IMR-90 (cell line): ENCODE measurements at regions not wholly inside any gene's neighbourhood (a gene's known extent, or its start where the extent isn't known, plus 50 kb on each side); places are given as distances from the start of the nearest gene placed in this dataset.

Experiments
- ATAC-seq: fragments of 200-7000 bp; cut with Tn5 transposase; 2 replicates; pipeline ENCODE4 v1.9.1; 2020; ENCODE audit warnings: low read depth, mild to moderate bottlenecking, moderate library complexity
- BruUV-seq: library from RNA; stranded (reverse); fragments of 400-500 nt; replicated peaks from 2 replicates; lab custom pipeline; 2021; lab: Mats Ljungman, UMichigan
- CTCF ChIA-PET: fragments of 300-600 bp; formaldehyde crosslinking; extraction: SDS; loops from one replicate; lab custom pipeline; 2021; ENCODE audit warnings: antibody characterized with exemption; lab: Yijun Ruan, JAX
- POLR2A ChIA-PET: fragments of 300-600 bp; sonication (Branson Sonifier 250); formaldehyde crosslinking; loops from one replicate; lab custom pipeline; 2022; ENCODE audit warnings: antibody characterized with exemption; ENCODE audit not compliant: unreplicated experiment; lab: Charles Lee
- DNase-seq: peaks from one replicate; pipeline ENCODE4 v3.0.0; 2013
- H2AFZ ChIP-seq: replicated peaks from 2 replicates; pipeline ENCODE3; 2013; ENCODE audit warnings: low read length, mild to moderate bottlenecking; ENCODE audit not compliant: poor library complexity
- H2AK5ac ChIP-seq: 2 replicates; pipeline ENCODE4 v1.6.1; 2013; ENCODE audit warnings: low read depth, low read length, inconsistent platforms
- H2AK9ac ChIP-seq: replicated peaks from 2 replicates; pipeline ENCODE3; 2013; ENCODE audit warnings: mild to moderate bottlenecking, low read depth, low read length, moderate library complexity; ENCODE audit not compliant: poor library complexity
- H2BK120ac ChIP-seq: 2 replicates; pipeline ENCODE4 v1.6.1; 2013; ENCODE audit warnings: low read depth, low read length, inconsistent platforms
- H2BK15ac ChIP-seq: 3 replicates; pipeline ENCODE4 v1.6.1; 2013; ENCODE audit warnings: low read depth, low read length, inconsistent platforms
- H2BK20ac ChIP-seq: 2 replicates; pipeline ENCODE4 v1.6.1; 2013; ENCODE audit warnings: low read depth, mild to moderate bottlenecking, inconsistent platforms, low read length, moderate library complexity
- H2BK5ac ChIP-seq: 2 replicates; pipeline ENCODE4 v1.6.1; 2013; ENCODE audit warnings: mild to moderate bottlenecking, low read depth, low read length, inconsistent platforms; ENCODE audit not compliant: poor library complexity, severe bottlenecking
- H3K14ac ChIP-seq: replicated peaks from 2 replicates; pipeline ENCODE4 v1.6.1; 2013; ENCODE audit warnings: low read depth, low read length, inconsistent platforms
- H3K18ac ChIP-seq: 2 replicates; pipeline ENCODE4 v1.6.1; 2013; ENCODE audit warnings: low read depth, low read length, control low read depth
- H3K23ac ChIP-seq: 2 replicates; pipeline ENCODE4 v1.6.1; 2013; ENCODE audit warnings: low read depth, low read length, inconsistent platforms
- H3K27ac ChIP-seq: 2 replicates; pipeline ENCODE4 v1.5.1; 2013; ENCODE audit warnings: mild to moderate bottlenecking, control low read depth, low read length; ENCODE audit not compliant: insufficient read depth
- H3K27me3 ChIP-seq: 2 replicates; pipeline ENCODE4 v1.6.1; 2013; ENCODE audit warnings: low read length; ENCODE audit not compliant: control insufficient read depth, insufficient read depth
- H3K36me3 ChIP-seq: 2 replicates; pipeline ENCODE4 v1.6.1; 2013; ENCODE audit warnings: low read length, mixed read lengths; ENCODE audit not compliant: control insufficient read depth, insufficient read depth
- H3K4ac ChIP-seq: 2 replicates; pipeline ENCODE4 v1.6.1; 2013; ENCODE audit warnings: low read depth, low read length, inconsistent platforms
- H3K4me1 ChIP-seq: 2 replicates; pipeline ENCODE4 v1.6.1; 2013; ENCODE audit warnings: low read length, mixed read lengths; ENCODE audit not compliant: control insufficient read depth, insufficient read depth
- H3K4me2 ChIP-seq: 2 replicates; pipeline ENCODE4 v1.6.1; 2013; ENCODE audit warnings: low read depth, mild to moderate bottlenecking, control low read depth, low read length, moderate library complexity
- H3K4me3 ChIP-seq: 2 replicates; pipeline ENCODE4 v1.5.1; 2013; ENCODE audit warnings: low read depth, mild to moderate bottlenecking, control low read depth, low read length, moderate library complexity; ENCODE audit not compliant: insufficient read depth
- H3K56ac ChIP-seq: 2 replicates; pipeline ENCODE4 v1.6.1; 2013; ENCODE audit warnings: low read length, inconsistent platforms; ENCODE audit not compliant: insufficient read depth; ENCODE audit errors: extremely low read depth
- H3K79me1 ChIP-seq, 2 experiments: 2 replicates each; pipeline ENCODE4 v1.6.1; 2013; ENCODE audit warnings: low read length in 2 of 2, inconsistent platforms in 1 of 2, low read depth in 1 of 2
- H3K9ac ChIP-seq: 2 replicates; pipeline ENCODE4 v1.6.1; 2013; ENCODE audit warnings: low read depth, low read length, control low read depth
- H3K9me1 ChIP-seq: 2 replicates; pipeline ENCODE4 v1.6.1; 2013; ENCODE audit warnings: low read length, inconsistent platforms; ENCODE audit not compliant: insufficient read depth
- H3K9me3 ChIP-seq: 2 replicates; pipeline ENCODE4 v1.6.1; 2013; ENCODE audit warnings: low read length; ENCODE audit not compliant: control insufficient read depth, insufficient read depth
- H4K20me1 ChIP-seq: 2 replicates; pipeline ENCODE4 v1.6.1; 2013; ENCODE audit warnings: low read length, inconsistent platforms; ENCODE audit not compliant: insufficient read depth
- H4K5ac ChIP-seq: 2 replicates; pipeline ENCODE4 v1.6.1; 2013; ENCODE audit warnings: mild to moderate bottlenecking, low read depth, low read length, control low read depth
- H4K8ac ChIP-seq, 2 experiments: 2 replicates each; pipeline ENCODE4 v1.6.1; 2013; ENCODE audit warnings: low read depth in 2 of 2, low read length in 2 of 2, control low read depth in 1 of 2, inconsistent platforms in 1 of 2
- H4K91ac ChIP-seq: 2 replicates; pipeline ENCODE4 v1.6.1; 2013; ENCODE audit warnings: low read depth, low read length, inconsistent platforms; ENCODE audit not compliant: insufficient read depth
- MAZ ChIP-seq: IDR thresholded peaks from 2 replicates; pipeline ENCODE4 v1.6.1; 2012; ENCODE audit warnings: low read depth, mild to moderate bottlenecking, low read length, improper control_type of control experiment, moderate library complexity, borderline replicate concordance
- MXI1 ChIP-seq: IDR thresholded peaks from 2 replicates; pipeline ENCODE4 v1.6.1; 2012; ENCODE audit warnings: low read depth, mild to moderate bottlenecking, low read length, moderate library complexity, borderline replicate concordance
- POLR2A ChIP-seq: IDR thresholded peaks from 2 replicates; pipeline ENCODE4 v1.6.1; 2012; ENCODE audit warnings: mild to moderate bottlenecking, low read depth, low read length
- RAD21 ChIP-seq: IDR thresholded peaks from 2 replicates; pipeline ENCODE4 v1.6.1; 2012; ENCODE audit warnings: low read length, improper control_type of control experiment
- WGBS, 2 experiments: methylation state at CpG; one replicate each; pipeline versions ENCODE4 v1.1.5 to v1.1.7; 2013; ENCODE audit warnings: missing lambda C conversion rate in 2 of 2; ENCODE audit not compliant: insufficient read length in 1 of 2; ENCODE audit errors: extremely low coverage in 2 of 2; 5-methylcytosine and 5-hydroxymethylcytosine counted together
- dilution Hi-C: fragments of 300-500 bp; cut with HindIII; formaldehyde crosslinking; loops from one replicate; pipeline ENCODE4 v1.14.3; 2018; ENCODE audit warnings: low sequenced_read_pairs; ENCODE audit not compliant: unreplicated experiment
- in situ Hi-C: fragments of 300-500 bp; cut with MboI; formaldehyde crosslinking; loops from 3 replicates; pipeline ENCODE4 v1.14.3; 2019; ENCODE audit warnings: low sequenced_read_pairs, inconsistent platforms, mixed read lengths
- intact Hi-C: fragments of 100-400 bp; cut with micrococcal nuclease; formaldehyde crosslinking; loops from 2 replicates; pipeline ENCODE4 v1.10.0; 2022
- TF ChIP-seq, protein P1 (sequence below): fragments of 150-350 bp; IDR thresholded peaks from 2 replicates; pipeline ENCODE4 v1.6.1; 2017; ENCODE audit warnings: mild to moderate bottlenecking, antibody characterized with exemption, low read length, low read depth
- TF ChIP-seq, protein P2 (sequence below): fragments of 150-350 bp; IDR thresholded peaks from 2 replicates; pipeline ENCODE4 v1.6.1; 2016; ENCODE audit warnings: low read depth, mild to moderate bottlenecking, low read length, moderate library complexity, borderline replicate concordance

DNA sequence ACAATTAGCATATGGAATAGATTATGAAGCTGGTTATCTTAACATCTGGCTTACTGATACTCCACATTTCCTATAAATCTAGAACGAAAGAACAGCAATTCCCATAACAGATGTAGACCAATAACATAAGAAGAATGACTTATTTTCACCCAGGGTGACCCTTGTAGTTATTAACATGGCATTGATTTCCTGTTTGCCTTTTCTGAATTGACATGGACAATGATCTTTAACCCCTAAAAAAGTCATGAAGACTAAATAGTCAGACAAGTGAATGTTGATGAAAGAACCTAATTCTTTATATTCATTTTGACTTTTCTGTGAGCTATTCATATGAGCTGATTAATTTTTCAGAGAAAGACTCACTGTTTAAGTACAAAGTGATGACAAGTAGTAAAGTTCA is 175.3 kb upstream of the CD180 start:
- DNase-seq (no peak), ATAC-seq (no peak)
- Histone ChIP-seq H3K4me1 (no peaks in the 10 kb centered on the region), H3K36me3 (no peaks in the 10 kb centered on the region), H3K9ac (no peak overlapping the region), H2BK15ac (no peak overlapping the region), H3K9me1 (no peaks in the 10 kb centered on the region), H3K27ac (no peak overlapping the region), H2BK120ac (no peak overlapping the region), H3K56ac (no peak overlapping the region), H2AK5ac (no peak overlapping the region), H4K5ac (no peak overlapping the region), H3K4me3 (no peak overlapping the region), H3K18ac (no peak overlapping the region), H3K9me3 (no peaks in the 10 kb centered on the region), H2BK5ac (no peak overlapping the region), H2BK20ac (no peak overlapping the region), H4K91ac (no peak overlapping the region), H2AK9ac (no peak overlapping the region), H4K8ac (no peak overlapping the region), H3K4ac (no peak overlapping the region), H3K23ac (no peak overlapping the region), H3K79me1 (no peaks in the 10 kb centered on the region), H4K20me1 (no peaks in the 10 kb centered on the region), H3K4me2 (no peak overlapping the region), H3K14ac (no peak overlapping the region), H2AFZ (no peak overlapping the region), H3K27me3 (no peaks in the 10 kb centered on the region; the same call in 1 of the 2 replicates)
- dilution Hi-C loops = no loop called here
- WGBS, 2 experiments = no CpG with 5 or more reads among the region's 1 CpG
- POLR2A ChIA-PET = no interaction called here
- no peak for TF ChIP-seq RAD21
- TF ChIP-seq, protein P1, sequence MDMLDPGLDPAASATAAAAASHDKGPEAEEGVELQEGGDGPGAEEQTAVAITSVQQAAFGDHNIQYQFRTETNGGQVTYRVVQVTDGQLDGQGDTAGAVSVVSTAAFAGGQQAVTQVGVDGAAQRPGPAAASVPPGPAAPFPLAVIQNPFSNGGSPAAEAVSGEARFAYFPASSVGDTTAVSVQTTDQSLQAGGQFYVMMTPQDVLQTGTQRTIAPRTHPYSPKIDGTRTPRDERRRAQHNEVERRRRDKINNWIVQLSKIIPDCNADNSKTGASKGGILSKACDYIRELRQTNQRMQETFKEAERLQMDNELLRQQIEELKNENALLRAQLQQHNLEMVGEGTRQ = no peak
- TF ChIP-seq POLR2A = no peak
- TF ChIP-seq MAZ = no peak
- TF ChIP-seq, protein P2, sequence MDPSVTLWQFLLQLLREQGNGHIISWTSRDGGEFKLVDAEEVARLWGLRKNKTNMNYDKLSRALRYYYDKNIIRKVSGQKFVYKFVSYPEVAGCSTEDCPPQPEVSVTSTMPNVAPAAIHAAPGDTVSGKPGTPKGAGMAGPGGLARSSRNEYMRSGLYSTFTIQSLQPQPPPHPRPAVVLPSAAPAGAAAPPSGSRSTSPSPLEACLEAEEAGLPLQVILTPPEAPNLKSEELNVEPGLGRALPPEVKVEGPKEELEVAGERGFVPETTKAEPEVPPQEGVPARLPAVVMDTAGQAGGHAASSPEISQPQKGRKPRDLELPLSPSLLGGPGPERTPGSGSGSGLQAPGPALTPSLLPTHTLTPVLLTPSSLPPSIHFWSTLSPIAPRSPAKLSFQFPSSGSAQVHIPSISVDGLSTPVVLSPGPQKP = no peak
- TF ChIP-seq MXI1 = no peak
- intact Hi-C loops = no loop called here
- in situ Hi-C loops = no loop called here
- CTCF ChIA-PET = interaction anchor here (0.6 kb wide), 1 partner anchor 973 kb away, joined by 3 read pairs; no protein-coding TSS in a partner anchor
- no TSS peak for BruUV-seq
